ENCODE measurements at regions not wholly inside any gene's neighbourhood (a gene's known extent, or its start where the extent isn't known, plus 50 kb on each side); places are given as distances from the start of the nearest gene placed in this dataset.

DNA sequence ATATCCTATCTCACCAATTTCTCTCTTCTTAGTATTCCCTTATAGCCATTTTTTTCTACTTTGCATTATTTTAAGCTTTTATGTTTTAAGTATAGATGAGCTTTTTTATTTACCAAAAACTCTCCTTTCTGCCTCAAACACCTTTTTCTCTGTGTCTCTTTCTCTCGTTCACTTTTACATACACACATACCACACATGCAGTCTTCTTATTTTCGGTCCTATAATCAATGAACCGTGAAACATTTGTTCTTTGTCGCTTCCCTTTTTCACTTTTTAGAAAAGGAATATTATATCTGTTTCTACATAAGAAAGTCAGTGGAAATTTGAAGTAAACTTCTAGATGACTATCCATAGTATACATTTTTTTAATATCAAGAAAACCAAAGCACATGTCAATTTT lies 183.2 kb downstream of the MRPL39 start:
- peaks cover 71% of the 10 kb centered on the region for H3K4me1 Mint-ChIP-seq (ENCODE audit: low read depth)
- no peak for DNase-seq
- peak overlapping the region; percentile 5 for H3K27ac Mint-ChIP-seq
- H3K36me3 Mint-ChIP-seq = no peaks in the 10 kb centered on the region
- no peaks in the 10 kb centered on the region for H3K9me3 Mint-ChIP-seq
- no peaks in the 10 kb centered on the region for H3K27me3 Mint-ChIP-seq
- POLR2A ChIA-PET = interaction anchor here (1.0 to 6.6 kb wide), 9 partner anchors 78 to 154 kb away, joined by 3 to 67 read pairs (median 4); no protein-coding TSS in a partner anchor
- intact Hi-C loops (cut with micrococcal nuclease) = no loop called here
- CTCF ChIA-PET = interaction anchor here (0.6 to 3.5 kb wide), 6 partner anchors 63 to 185 kb away, joined by 3 to 11 read pairs (median 5); no protein-coding TSS in a partner anchor
- H3K4me3 Mint-ChIP-seq = peak overlapping the region; percentile 0

DNA sequence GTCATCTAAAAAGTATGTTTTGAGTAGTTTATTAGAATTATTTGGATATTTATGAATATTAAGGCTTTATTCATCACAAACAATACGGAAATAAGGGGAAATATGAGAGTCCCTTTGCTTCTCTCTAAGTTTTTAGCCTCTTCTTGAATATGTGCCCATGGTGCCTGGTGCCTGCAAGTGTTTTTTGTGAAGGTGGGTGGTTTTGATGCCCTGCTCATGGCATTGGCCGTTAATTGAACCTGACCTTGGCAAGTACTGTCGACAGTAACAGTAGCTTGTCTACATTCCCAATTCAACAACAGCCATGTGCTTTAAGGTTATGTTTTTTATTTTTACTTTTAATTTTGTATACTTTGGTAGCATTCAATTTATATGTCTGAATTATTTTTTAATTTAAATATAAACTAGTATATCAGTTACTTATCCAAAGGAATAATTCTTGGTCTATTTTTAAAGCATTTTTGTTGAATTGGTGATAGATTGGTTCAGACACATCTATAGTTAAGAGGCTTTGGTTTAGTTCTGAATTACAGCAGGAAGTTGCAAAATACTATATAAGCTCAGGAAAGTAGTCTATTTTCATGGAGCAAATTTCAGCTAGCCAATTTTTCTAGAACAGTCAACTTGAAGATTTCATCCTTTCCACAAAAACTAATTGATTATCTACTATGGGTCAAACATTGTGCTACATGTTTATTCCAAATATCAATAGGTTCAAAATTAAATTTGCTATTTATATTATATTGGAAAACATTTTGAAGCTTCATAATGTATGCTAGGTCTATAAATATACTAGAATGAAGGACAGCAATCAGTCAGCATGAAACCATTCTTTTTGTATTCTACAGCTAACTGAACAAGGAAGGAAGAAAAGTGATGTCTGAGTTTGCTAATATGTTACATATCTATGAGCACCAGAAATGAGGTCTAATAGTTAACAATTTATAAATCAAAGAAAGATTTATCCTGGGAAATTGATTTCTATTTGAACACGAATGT lies 184.4 kb downstream of the MRPL39 start:
- DNase-seq = no peak
- CTCF ChIA-PET = interaction anchor here (0.6 to 3.5 kb wide), 11 partner anchors 23 to 186 kb away, joined by 3 to 11 read pairs (median 5); no protein-coding TSS in a partner anchor
- intact Hi-C loops (cut with micrococcal nuclease) = no loop called here
- Mint-ChIP-seq H3K4me1 (ENCODE audit: low read depth) (peaks cover 63% of the 10 kb centered on the region), H3K9me3 (no peaks in the 10 kb centered on the region), H3K4me3 (peak overlapping the region; percentile 22), H3K27me3 (no peaks in the 10 kb centered on the region), H3K36me3 (no peaks in the 10 kb centered on the region), H3K27ac (peak overlapping the region; percentile 76)
- POLR2A ChIA-PET = interaction anchor here (0.7 to 6.6 kb wide), 11 partner anchors 34 to 155 kb away, joined by 3 to 67 read pairs (median 4); no protein-coding TSS in a partner anchor

DNA sequence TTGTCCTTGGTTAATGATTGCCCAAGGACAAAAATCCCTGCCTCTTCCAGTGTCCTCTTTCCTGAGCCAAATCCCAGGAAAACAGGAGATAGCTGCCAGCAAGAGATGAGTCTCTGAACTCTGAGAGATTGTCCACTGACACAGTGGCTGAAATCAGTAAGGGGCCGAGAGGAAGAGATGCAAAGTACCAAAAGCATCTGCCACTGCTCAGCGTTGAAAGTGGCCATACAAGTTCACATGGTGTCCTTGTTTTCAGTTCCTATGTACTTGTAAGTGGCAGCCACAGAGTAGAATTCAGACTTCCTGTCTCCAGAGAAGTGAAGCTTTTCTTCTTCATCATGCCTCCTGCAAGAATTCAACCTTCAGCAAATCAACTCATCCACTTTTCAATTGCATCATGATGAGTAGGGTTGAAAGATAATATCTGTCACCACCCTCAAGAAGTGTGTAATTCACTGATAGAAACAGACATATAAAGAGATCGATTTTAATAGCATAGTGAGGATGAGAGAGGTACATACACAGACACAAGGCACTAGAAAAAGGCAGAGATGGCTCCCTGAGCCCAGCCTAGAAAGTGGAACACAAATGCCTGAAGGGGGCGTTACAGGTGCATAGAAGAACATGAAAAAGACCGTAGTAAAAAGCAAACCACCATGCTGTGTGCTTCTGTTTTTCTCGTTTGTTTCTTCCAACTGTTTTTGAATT lies 185.8 kb downstream of the MRPL39 start:
- intact Hi-C loops (cut with micrococcal nuclease) = loop anchor here (1.0 kb wide), 12 partner anchors 25 to 313 kb away; partner anchors contain the start of genes ATP5PF and GABPA
- ChIA-PET CTCF (interaction anchor here (0.6 to 3.5 kb wide), 17 partner anchors 21 to 187 kb away, joined by 3 to 11 read pairs (median 3); no protein-coding TSS in a partner anchor), POLR2A (interaction anchor here (0.6 to 6.6 kb wide), 15 partner anchors 25 to 161 kb away, joined by 3 to 67 read pairs (median 3); no protein-coding TSS in a partner anchor)
- Mint-ChIP-seq H3K4me1 (ENCODE audit: low read depth) (peaks cover 62% of the 10 kb centered on the region), H3K27ac (peak overlapping the region; percentile 89), H3K36me3 (peaks cover 3% of the 10 kb centered on the region), H3K27me3 (no peaks in the 10 kb centered on the region), H3K9me3 (no peaks in the 10 kb centered on the region), H3K4me3 (peak overlapping the region; percentile 67)
- DNase-seq = peak; percentile 79

DNA sequence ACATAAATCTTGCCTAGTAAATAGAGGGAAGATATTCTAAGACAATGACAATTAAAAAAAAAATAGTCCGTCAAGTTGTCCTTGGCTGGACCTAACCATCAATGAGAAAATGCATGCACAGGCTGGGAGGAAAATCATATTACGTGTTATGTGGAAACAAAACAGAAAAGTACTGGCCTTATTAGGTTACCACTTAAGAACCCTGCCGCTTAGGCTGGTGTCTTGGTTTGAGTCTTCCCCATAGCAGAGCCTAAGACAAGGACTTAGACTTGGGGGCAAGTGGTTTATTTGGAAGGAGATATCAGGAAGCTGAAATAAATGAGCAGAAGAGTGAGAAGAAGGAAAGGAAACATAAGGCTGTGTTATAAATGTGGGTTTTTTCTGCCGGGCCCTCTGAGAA lies 186.4 kb downstream of the MRPL39 start:
- ChIA-PET CTCF (interaction anchor here (0.6 to 2.8 kb wide), 15 partner anchors 21 to 187 kb away, joined by 3 to 10 read pairs (median 3); no protein-coding TSS in a partner anchor), POLR2A (interaction anchor here (0.6 to 6.6 kb wide), 15 partner anchors 24 to 161 kb away, joined by 3 to 67 read pairs (median 3); no protein-coding TSS in a partner anchor)
- Mint-ChIP-seq H3K36me3 (peaks cover 3% of the 10 kb centered on the region), H3K27me3 (no peaks in the 10 kb centered on the region), H3K4me3 (peak overlapping the region; percentile 67), H3K4me1 (ENCODE audit: low read depth) (peaks cover 57% of the 10 kb centered on the region), H3K9me3 (no peaks in the 10 kb centered on the region), H3K27ac (peak overlapping the region; percentile 89)
- intact Hi-C loops (cut with micrococcal nuclease) = loop anchor here (1.0 kb wide), 13 partner anchors 7 to 313 kb away; partner anchors contain the start of genes ATP5PF and GABPA
- DNase-seq = no peak

DNA sequence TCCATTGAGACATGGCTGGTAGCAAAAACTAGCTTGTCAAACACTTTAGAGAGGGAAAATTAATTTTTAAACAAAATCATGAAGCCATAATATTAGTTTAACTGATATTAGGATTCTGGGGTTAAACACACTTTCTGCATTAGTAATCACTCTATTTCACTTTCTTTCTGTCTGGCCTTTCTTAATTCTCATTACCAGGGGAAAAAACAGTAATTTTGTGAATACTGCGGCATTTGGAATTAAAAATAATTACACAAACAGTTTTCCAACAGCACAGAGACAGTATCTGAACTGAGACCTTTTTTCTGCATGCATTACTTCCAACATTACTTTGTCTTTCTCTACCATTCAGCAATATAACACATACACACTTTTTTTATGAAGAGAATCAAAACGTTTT lies 190.6 kb downstream of the MRPL39 start:
- H3K4me3 Mint-ChIP-seq = no peak overlapping the region
- H3K27me3 Mint-ChIP-seq = peaks cover 2% of the 10 kb centered on the region
- peaks cover 32% of the 10 kb centered on the region for H3K4me1 Mint-ChIP-seq (ENCODE audit: low read depth)
- intact Hi-C loops (cut with micrococcal nuclease) = no loop called here
- POLR2A ChIA-PET = no interaction called here
- CTCF ChIA-PET = interaction anchor here (0.6 to 1.2 kb wide), 2 partner anchors 67 to 160 kb away, joined by 3 to 6 read pairs; no protein-coding TSS in a partner anchor
- DNase-seq = no peak
- H3K9me3 Mint-ChIP-seq = peaks cover 7% of the 10 kb centered on the region
- H3K36me3 Mint-ChIP-seq = peaks cover 12% of the 10 kb centered on the region
- no peak overlapping the region for H3K27ac Mint-ChIP-seq

DNA sequence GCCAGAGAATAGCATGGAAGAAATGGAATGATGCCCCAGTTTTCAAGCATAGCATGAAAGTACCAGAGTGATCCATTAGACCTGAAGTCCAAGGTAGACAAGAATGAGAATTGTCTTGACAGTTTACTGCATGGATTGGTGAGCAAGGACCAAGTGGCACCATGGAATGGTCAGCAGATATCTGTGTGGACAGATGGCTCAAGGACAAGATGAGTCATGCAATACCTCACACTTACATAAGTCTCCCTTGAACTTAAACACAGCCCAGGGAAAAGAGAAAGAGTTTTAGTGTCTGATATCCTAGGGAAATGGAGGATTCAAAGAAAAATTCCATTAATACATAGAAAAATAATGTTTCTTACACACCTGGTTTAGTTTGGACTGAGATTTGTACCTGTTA lies 195.2 kb downstream of the MRPL39 start:
- no peak for DNase-seq
- no peak overlapping the region for H3K27ac Mint-ChIP-seq
- H3K9me3 Mint-ChIP-seq = peaks cover 7% of the 10 kb centered on the region
- H3K4me1 Mint-ChIP-seq (ENCODE audit: low read depth) = peaks cover 3% of the 10 kb centered on the region
- H3K27me3 Mint-ChIP-seq = peaks cover 2% of the 10 kb centered on the region
- intact Hi-C loops (cut with micrococcal nuclease) = no loop called here
- H3K36me3 Mint-ChIP-seq = peaks cover 9% of the 10 kb centered on the region
- H3K4me3 Mint-ChIP-seq = no peak overlapping the region
- ChIA-PET CTCF (no interaction called here), POLR2A (no interaction called here)

DNA sequence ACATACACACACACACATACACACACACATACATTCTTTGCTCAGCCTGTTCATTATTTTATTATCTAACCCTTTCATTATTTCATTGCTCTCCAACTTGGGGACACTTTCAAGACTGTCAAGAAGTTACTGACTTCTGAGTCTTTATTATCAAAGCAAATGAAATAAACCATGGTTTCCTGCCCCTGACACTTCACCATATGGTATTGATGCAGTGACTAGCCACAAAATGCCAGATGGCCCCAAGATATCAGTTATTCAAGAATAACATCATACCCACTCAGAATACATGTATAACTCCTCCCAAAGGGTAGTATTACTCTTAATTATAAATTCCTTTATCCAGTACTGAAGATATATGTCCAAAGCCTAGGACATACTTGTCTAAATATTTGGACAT lies 197.3 kb downstream of the MRPL39 start:
- ChIA-PET CTCF (no interaction called here), POLR2A (no interaction called here)
- H3K9me3 Mint-ChIP-seq = peaks cover 7% of the 10 kb centered on the region
- no peak overlapping the region for H3K27ac Mint-ChIP-seq
- no peak for DNase-seq
- peaks cover 2% of the 10 kb centered on the region for H3K27me3 Mint-ChIP-seq
- H3K36me3 Mint-ChIP-seq = peaks cover 7% of the 10 kb centered on the region
- H3K4me1 Mint-ChIP-seq (ENCODE audit: low read depth) = no peaks in the 10 kb centered on the region
- H3K4me3 Mint-ChIP-seq = no peak overlapping the region
- intact Hi-C loops (cut with micrococcal nuclease) = no loop called here

DNA sequence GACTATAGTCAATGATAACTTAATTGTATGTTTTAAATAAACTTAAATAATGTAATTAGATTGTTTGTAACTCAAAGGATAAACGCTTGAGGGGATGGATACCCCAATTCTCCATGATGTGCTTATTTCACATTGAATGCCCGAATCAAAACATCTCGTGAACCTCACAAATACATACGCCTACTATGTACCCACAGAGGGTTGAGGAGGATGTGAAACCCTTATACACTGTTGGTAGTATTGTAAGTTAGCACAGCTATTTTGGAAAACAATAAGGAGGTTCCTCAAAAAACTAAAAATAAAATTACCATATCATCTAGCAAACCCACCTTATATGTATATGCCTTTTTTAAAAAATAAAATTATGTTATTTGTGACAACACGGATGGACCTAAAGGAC lies 198.6 kb downstream of the MRPL39 start:
- Mint-ChIP-seq H3K9me3 (no peaks in the 10 kb centered on the region), H3K27me3 (peaks cover 2% of the 10 kb centered on the region), H3K36me3 (no peaks in the 10 kb centered on the region), H3K27ac (no peak overlapping the region), H3K4me3 (no peak overlapping the region), H3K4me1 (ENCODE audit: low read depth) (no peaks in the 10 kb centered on the region)
- CTCF ChIA-PET = no interaction called here
- no peak for DNase-seq
- POLR2A ChIA-PET = no interaction called here
- intact Hi-C loops (cut with micrococcal nuclease) = no loop called here

DNA sequence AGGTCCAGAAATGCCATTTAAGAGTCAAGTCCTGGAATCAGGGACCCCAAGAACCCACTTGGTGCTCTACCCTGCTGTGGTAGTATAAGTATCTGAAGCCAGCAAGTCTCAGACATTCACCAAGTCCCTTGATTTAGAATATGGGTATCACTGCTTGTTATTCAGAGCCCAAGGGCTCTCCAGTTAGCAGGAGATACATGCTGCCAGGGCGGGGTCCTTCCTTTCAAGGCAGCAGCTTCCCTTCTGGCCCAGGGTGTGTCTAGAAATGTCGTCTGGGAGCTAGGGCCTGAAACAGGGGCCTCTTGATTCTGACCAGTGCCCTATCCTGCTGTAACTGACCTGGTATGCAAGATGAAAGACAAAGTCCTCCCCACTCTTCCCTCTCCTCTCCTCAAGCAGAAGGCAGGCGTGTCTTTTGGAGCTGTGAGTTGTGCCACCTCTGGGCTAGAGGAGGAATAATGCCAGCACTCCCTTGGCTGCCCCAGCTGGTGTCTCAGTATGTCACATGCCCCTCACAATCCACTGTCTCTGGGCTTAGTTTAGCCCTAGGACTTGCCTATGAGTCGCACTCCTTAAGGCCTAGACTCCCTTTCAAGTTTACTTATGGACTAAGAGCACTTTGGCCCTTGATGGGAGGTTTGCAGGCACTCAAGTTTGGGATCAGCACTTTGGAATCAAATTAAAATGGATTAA lies 200.2 kb downstream of the MRPL39 start:
- no peak for DNase-seq
- peaks cover 4% of the 10 kb centered on the region for H3K36me3 Mint-ChIP-seq
- peaks cover 2% of the 10 kb centered on the region for H3K27me3 Mint-ChIP-seq
- ChIA-PET CTCF (no interaction called here), POLR2A (no interaction called here)
- no peaks in the 10 kb centered on the region for H3K4me1 Mint-ChIP-seq (ENCODE audit: low read depth)
- no peaks in the 10 kb centered on the region for H3K9me3 Mint-ChIP-seq
- no peak overlapping the region for H3K4me3 Mint-ChIP-seq
- H3K27ac Mint-ChIP-seq = no peak overlapping the region
- intact Hi-C loops (cut with micrococcal nuclease) = no loop called here

DNA sequence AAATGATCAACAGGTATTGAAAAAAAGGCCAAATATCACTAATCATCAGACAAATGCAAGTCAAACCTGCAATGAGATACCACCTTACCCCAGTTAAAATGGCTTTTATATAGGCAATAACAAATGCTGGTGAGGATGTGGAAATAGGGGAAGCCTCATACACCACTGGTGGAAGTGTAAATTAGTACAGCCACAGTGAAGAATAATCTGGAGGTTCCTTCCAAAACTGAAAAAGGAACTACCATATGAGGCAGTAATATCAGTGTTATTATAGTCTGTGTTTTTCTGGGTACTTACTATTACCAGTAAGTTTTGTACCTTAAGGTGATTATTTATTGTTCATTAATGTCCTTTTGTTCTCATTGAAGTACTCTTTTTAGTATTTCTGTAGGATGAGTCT lies 201.3 kb downstream of the MRPL39 start:
- CTCF ChIA-PET = no interaction called here
- peaks cover 4% of the 10 kb centered on the region for H3K36me3 Mint-ChIP-seq

DNA sequence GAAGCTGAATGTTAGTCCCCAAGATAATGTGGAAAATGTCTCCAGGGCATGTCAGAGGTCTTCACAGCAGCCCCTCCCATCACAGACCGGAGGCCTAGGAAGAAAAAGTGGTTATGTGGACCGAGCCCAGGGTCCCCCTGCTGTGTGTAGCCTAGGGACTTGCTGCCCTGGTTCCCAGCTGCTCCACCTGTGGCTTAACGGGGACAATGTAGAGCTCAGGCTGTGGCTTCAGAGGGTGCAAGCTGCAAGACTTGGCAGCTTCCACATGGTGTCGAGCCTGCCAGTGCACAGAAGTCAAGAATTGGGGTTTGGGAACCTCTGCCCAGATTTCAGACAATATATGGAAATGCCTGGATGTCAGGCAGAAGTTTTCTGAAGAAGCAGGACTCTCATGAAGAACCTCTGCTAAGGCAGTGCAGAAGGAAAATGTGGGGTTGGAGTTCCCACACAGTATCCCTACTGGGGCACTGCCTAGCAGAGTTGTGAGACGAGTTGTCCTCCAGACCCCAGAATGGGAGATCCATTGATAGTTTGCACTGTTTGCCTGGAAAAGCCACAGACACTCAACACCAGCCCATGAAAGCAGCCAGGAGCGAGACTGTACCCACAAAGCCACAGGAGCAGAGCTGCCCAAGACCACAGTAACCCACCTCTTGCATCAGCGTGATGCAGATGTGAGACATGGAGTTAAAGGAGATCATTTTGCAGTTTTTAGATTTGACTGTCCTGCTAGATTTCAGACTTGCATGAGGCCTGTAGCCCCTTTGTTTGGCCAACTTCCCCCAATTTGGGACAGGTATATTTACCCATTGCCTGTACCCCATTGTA lies 204.9 kb downstream of the MRPL39 start:
- peaks cover 4% of the 10 kb centered on the region for H3K36me3 Mint-ChIP-seq
- H3K27me3 Mint-ChIP-seq = peaks cover 1% of the 10 kb centered on the region
- POLR2A ChIA-PET = no interaction called here
- peaks cover 2% of the 10 kb centered on the region for H3K4me1 Mint-ChIP-seq (ENCODE audit: low read depth)
- no peaks in the 10 kb centered on the region for H3K9me3 Mint-ChIP-seq
- H3K27ac Mint-ChIP-seq = no peak overlapping the region
- H3K4me3 Mint-ChIP-seq = no peak overlapping the region
- intact Hi-C loops (cut with micrococcal nuclease) = loop anchor here (5.0 kb wide), 1 partner anchor 795 kb away; no protein-coding TSS in a partner anchor
- peak; percentile 34 for DNase-seq
- CTCF ChIA-PET = no interaction called here

More for the DNA sequence above, 201.3 kb downstream of the MRPL39 start:
- H3K27me3 Mint-ChIP-seq = peaks cover 1% of the 10 kb centered on the region
- H3K4me3 Mint-ChIP-seq = no peak overlapping the region
- POLR2A ChIA-PET = no interaction called here
- no peaks in the 10 kb centered on the region for H3K4me1 Mint-ChIP-seq (ENCODE audit: low read depth)
- intact Hi-C loops (cut with micrococcal nuclease) = no loop called here
- H3K27ac Mint-ChIP-seq = no peak overlapping the region
- H3K9me3 Mint-ChIP-seq = no peaks in the 10 kb centered on the region
- no peak for DNase-seq

Data from activated CD4-positive, alpha-beta memory T cell treated with anti-CD3 and anti-CD28 coated beads for 36 hours (primary cell).